OCI-LY3 (cell line): ENCODE measurements at regions not wholly inside any gene's neighbourhood (a gene's known extent, or its start where the extent isn't known, plus 50 kb on each side); places are given as distances from the start of the nearest gene placed in this dataset.

ENCODE experiments used
- EZH2phosphoT487 ChIP-seq: fragments of 200-600 bp; shearing (Covaris generic); IDR thresholded peaks from 2 replicates; pipeline ENCODE4 v1.6.1; 2018; ENCODE audit warnings: antibody characterized with exemption, mixed run types, low read depth
- TF ChIP-seq, protein P1 (sequence below): fragments of 200-600, 300-600 bp; sonication (generic); IDR thresholded peaks from 2 replicates; pipeline ENCODE4 v1.5.1; 2014; ENCODE audit warnings: antibody characterized with exemption, low read length, low read depth

DNA sequence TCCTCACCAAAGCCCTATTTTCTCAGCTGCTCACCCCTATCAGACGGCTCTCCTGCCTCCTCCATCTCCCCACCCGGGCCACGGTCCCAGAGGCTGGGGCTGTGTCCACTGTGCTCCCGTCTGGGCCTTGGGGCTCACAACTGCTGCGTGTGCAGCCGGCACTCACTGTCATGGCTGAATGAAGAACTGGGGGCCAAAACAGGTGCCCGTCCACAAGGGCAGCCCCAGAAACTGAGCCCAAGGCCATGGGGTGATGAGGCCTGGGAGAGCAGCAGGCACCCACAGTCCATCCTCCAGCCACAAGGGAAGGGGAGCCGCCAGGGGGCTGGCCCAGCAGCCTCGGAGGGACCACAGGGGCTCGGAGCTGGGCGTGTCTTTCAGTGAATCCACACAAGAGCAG is 159.5 kb downstream of the DLL1 start:
- TF ChIP-seq, protein P1, sequence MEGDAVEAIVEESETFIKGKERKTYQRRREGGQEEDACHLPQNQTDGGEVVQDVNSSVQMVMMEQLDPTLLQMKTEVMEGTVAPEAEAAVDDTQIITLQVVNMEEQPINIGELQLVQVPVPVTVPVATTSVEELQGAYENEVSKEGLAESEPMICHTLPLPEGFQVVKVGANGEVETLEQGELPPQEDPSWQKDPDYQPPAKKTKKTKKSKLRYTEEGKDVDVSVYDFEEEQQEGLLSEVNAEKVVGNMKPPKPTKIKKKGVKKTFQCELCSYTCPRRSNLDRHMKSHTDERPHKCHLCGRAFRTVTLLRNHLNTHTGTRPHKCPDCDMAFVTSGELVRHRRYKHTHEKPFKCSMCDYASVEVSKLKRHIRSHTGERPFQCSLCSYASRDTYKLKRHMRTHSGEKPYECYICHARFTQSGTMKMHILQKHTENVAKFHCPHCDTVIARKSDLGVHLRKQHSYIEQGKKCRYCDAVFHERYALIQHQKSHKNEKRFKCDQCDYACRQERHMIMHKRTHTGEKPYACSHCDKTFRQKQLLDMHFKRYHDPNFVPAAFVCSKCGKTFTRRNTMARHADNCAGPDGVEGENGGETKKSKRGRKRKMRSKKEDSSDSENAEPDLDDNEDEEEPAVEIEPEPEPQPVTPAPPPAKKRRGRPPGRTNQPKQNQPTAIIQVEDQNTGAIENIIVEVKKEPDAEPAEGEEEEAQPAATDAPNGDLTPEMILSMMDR = no peak
- no peak for TF ChIP-seq EZH2phosphoT487
